ENCODE measurements at regions not wholly inside any gene's neighbourhood (a gene's known extent, or its start where the extent isn't known, plus 50 kb on each side); places are given as distances from the start of the nearest gene placed in this dataset.

GRCh38 chr2:157185476-157186227, 71.9 kb upstream of the GALNT5 start:
- BruUV-seq (replicated peaks): no TSS peak
- ATAC-seq: no peak
- Histone ChIP-seq H3K4me3 (replicated peaks in 1 of 3; ENCODE audit: insufficient read depth in 1 of 3, low read depth in 2 of 3, low read length in 3 of 3) (no peak overlapping the region), H4K20me1 (ENCODE audit: insufficient read depth, low read length) (no peaks in the 10 kb centered on the region), H3K36me3 (replicated peaks in 1 of 2; ENCODE audit: control insufficient read depth in 1 of 2, insufficient read depth in 2 of 2, low read length in 2 of 2) (no peaks in the 10 kb centered on the region), H3K9ac (ENCODE audit: insufficient read depth, low read depth, low read length) (no peak overlapping the region), H3K9me3 (ENCODE audit: low read length) (no peaks in the 10 kb centered on the region), H2AFZ (ENCODE audit: low read length) (no peak overlapping the region), H3K27ac (ENCODE audit: extremely low read length, insufficient read depth, low read length) (no peak overlapping the region), H3K79me2 (ENCODE audit: insufficient read depth, low read length) (no peaks in the 10 kb centered on the region), H3K27me3 (ENCODE audit: control insufficient read depth in 1 of 2, insufficient read depth in 2 of 2, low read length in 2 of 2) (no peaks in the 10 kb centered on the region; a peak in 1 of 5 replicates), H3K4me2 (ENCODE audit: low read depth, low read length) (no peak overlapping the region), H3K4me1 (ENCODE audit: insufficient read depth, low read length) (no peaks in the 10 kb centered on the region)
- in situ Hi-C loops (cut with HindIII; ENCODE audit: extremely low pct_ligation_motif_present, low pct_unique_long_range_greater_than_20kb): loop anchor here (25.0 kb wide), 1 partner anchor 848 kb away; the partner anchor contains the start of gene NR4A2
- intact Hi-C loops (cut with micrococcal nuclease; ENCODE audit: unreplicated experiment): no loop called here
- no peak for FAIRE-seq
- DNase-seq (ENCODE audit: low spot score): no peak
- ChIA-PET POLR2A (no interaction called here), CTCF (ENCODE audit: low intra/inter-chr PET ratio, low total read pairs) (no interaction called here)
- TF ChIP-seq ZBTB2 (CRISPR knock-in tag; IDR thresholded peaks at IDR 0.05; ENCODE audit: low read depth) (no peak), TCF7L2 (IDR thresholded peaks at IDR 0.05; ENCODE audit: low read depth, low read length) (no peak), THAP7 (CRISPR knock-in tag; IDR thresholded peaks at IDR 0.05) (no peak), ZNF253 (CRISPR knock-in tag; IDR thresholded peaks at IDR 0.05; ENCODE audit: borderline replicate concordance) (no peak), TEF (CRISPR knock-in tag; IDR thresholded peaks at IDR 0.05) (no peak), ZNF761 (CRISPR knock-in tag; conservative IDR thresholded peaks at IDR 0.05) (no peak), ZHX1 (CRISPR knock-in tag; IDR thresholded peaks at IDR 0.05; ENCODE audit: low read depth) (no peak), ZNF563 (CRISPR knock-in tag; IDR thresholded peaks at IDR 0.05) (no peak), NCOA1 (CRISPR knock-in tag; IDR thresholded peaks at IDR 0.05) (no peak), ZNF275 (CRISPR knock-in tag; IDR thresholded peaks at IDR 0.05; ENCODE audit: borderline replicate concordance) (no peak), HNRNPUL1 (IDR thresholded peaks at IDR 0.05; ENCODE audit: low read depth, low read length) (no peak), CBX5 (CRISPR knock-in tag; IDR thresholded peaks at IDR 0.05; ENCODE audit: borderline replicate concordance) (no peak), ZFP82 (CRISPR knock-in tag; IDR thresholded peaks at IDR 0.05; ENCODE audit: borderline replicate concordance) (no peak), ZNF776 (CRISPR knock-in tag; IDR thresholded peaks at IDR 0.05) (no peak), KDM5A (IDR thresholded peaks at IDR 0.05; ENCODE audit: borderline replicate concordance, low read length) (no peak)
- WGBS (ENCODE audit: low lambda C conversion rate): 1% methylated on average over 4 of the region's 4 CpGs

Data from HepG2 (cell line).